ENCODE measurements at regions not wholly inside any gene's neighbourhood (a gene's known extent, or its start where the extent isn't known, plus 50 kb on each side); places are given as distances from the start of the nearest gene placed in this dataset.

DNA sequence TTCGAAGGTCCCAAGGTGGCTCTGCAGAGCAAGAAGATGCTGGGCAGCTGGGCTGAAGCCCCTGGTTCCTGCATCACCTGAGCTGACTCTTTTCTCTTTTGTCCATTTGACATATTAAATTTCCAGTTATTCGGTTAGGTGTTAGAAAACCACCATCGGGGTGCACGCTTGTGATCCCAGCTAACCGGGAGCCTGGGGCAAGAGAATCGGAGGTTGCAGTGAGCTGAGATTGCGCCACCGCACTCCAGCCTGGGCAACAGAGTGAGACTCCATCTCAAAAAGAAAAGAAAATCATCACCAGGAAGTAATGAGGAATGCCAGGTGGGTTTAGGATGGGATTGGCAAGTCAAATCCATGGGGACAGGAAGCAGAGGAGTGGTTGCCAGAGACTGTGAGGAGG lies 76.3 kb upstream of the ZC3H12A start:
- Histone ChIP-seq H3K4me3 (no peak overlapping the region), H3K27ac (no peak overlapping the region), H3K36me3 (replicated peaks in 1 of 2; ENCODE audit: insufficient read depth in 1 of 2, low read depth in 2 of 2) (no peaks in the 10 kb centered on the region), H3K27me3 (peaks cover 0 to 4% of the 10 kb centered on the region in 2 donors), H3K9me3 (no peaks in the 10 kb centered on the region), H3K4me1 (no peaks in the 10 kb centered on the region)
- DNase-seq (no peak), ATAC-seq (no peak)
- intact Hi-C loops (cut with DNase I), result no loop called here
- WGBS, 2 donors, result 85 to 86% methylated on average over 8 of the region's 8 CpGs
- TF ChIP-seq POLR2A (IDR thresholded peaks at IDR 0.05), result no peak
- TF ChIP-seq, protein P1, sequence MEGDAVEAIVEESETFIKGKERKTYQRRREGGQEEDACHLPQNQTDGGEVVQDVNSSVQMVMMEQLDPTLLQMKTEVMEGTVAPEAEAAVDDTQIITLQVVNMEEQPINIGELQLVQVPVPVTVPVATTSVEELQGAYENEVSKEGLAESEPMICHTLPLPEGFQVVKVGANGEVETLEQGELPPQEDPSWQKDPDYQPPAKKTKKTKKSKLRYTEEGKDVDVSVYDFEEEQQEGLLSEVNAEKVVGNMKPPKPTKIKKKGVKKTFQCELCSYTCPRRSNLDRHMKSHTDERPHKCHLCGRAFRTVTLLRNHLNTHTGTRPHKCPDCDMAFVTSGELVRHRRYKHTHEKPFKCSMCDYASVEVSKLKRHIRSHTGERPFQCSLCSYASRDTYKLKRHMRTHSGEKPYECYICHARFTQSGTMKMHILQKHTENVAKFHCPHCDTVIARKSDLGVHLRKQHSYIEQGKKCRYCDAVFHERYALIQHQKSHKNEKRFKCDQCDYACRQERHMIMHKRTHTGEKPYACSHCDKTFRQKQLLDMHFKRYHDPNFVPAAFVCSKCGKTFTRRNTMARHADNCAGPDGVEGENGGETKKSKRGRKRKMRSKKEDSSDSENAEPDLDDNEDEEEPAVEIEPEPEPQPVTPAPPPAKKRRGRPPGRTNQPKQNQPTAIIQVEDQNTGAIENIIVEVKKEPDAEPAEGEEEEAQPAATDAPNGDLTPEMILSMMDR (IDR thresholded peaks at IDR 0.05), result no peak

- no peak for ATAC-seq
- no peaks in the 10 kb centered on the region for H3K27me3 ChIP-seq
- H3K4me3 ChIP-seq, result no peak overlapping the region
- DNase-seq, result no peak
- H3K9me3 ChIP-seq, result no peaks in the 10 kb centered on the region
- 54% methylated on average over 6 of the region's 6 CpGs for WGBS, 2 donors
- no peak overlapping the region for H3K27ac ChIP-seq
- H3K36me3 ChIP-seq (replicated peaks in 1 of 2; ENCODE audit: insufficient read depth in 1 of 2, low read depth in 2 of 2), result no peaks in the 10 kb centered on the region
- TF ChIP-seq POLR2A (IDR thresholded peaks at IDR 0.05), result no peak
- TF ChIP-seq, protein P1 (IDR thresholded peaks at IDR 0.05), result no peak
- H3K4me1 ChIP-seq, result no peaks in the 10 kb centered on the region
- intact Hi-C loops (cut with DNase I), result no loop called here
Observed at GRCh38 chr1:37399205-37399604, 75.2 kb upstream of the ZC3H12A start.

DNA sequence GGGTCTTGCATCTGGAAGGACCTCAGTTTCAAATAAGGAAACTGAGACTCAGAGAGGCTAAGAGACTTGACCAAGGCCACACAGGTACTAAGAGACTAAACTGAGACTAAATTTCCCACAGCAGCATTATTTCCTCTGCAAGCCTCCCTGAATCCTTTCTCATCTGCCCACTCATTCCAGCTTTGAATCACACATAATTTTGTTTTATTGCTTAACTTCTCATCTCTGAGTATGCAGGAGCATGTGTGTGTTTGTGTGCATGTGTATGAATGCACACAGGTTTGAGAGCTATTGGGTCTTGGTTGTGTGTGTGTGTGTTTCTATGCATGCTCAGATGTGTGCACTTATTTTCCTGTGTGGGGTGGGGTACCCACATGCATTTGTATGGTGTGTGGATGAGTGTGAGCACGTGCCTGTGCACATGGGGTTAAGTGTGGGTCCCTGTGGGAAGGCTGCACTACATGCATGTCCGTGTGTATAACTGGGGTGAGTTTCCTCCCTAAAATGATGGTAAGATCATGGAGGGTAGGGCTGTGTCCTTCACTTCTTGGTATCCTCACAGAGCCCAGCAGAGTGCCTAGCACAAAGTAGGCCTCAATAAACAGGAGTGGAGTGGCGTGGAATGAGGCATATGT lies 74.4 kb upstream of the ZC3H12A start:
- DNase-seq (no peak), ATAC-seq (no peak)
- Histone ChIP-seq H3K4me1 (no peaks in the 10 kb centered on the region), H3K4me3 (no peak overlapping the region), H3K36me3 (replicated peaks in 1 of 2; ENCODE audit: insufficient read depth in 1 of 2, low read depth in 2 of 2) (no peaks in the 10 kb centered on the region), H3K27me3 (no peaks in the 10 kb centered on the region), H3K27ac (no peak overlapping the region), H3K9me3 (no peaks in the 10 kb centered on the region)
- WGBS, 2 donors, result 45 to 52% methylated on average over 3 of the region's 3 CpGs
- intact Hi-C loops (cut with DNase I), result no loop called here
- TF ChIP-seq POLR2A (IDR thresholded peaks at IDR 0.05), result no peak
- TF ChIP-seq, protein P1 (IDR thresholded peaks at IDR 0.05), result no peak

DNA sequence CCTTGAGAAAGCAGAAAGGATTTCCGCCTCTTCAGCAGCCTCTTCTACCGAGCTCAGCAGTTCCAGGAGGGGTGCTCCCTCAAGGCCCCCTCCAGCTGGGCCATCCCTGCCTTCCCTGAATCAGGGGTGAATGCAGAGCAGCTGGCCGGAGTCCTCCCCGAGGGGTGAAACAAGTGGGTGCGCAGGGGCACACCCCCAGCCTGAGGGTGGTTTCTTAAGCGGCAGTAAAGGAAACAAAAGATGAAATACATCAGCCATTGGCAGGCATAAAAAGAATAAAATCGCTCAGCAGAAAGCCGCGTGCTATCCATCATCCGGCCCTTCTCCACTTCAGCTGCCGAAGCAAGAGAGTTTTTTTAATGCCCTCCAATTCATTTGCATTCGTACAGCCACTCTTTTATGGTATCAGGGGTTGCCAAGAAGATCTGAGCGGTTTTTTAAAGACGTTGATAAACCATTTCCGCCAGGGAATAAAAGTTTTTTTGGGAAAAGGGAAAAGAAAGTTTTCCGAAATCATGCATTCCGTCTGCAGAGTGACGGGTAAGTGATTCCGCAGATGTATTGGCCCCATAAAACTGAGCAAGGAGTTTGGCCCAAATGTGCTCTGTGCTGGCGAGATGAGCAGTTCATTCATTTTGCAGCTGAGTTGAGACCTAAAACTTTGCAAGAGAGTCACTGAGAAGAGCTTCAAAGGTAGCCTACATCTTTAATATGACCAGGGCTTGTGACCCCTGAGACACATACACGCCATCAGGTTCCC lies 73.7 kb upstream of the ZC3H12A start:
- DNase-seq (no peak), ATAC-seq (no peak)
- no peaks in the 10 kb centered on the region for H3K27me3 ChIP-seq
- H3K36me3 ChIP-seq (replicated peaks in 1 of 2; ENCODE audit: insufficient read depth in 1 of 2, low read depth in 2 of 2), result no peaks in the 10 kb centered on the region
- no peak overlapping the region for H3K4me3 ChIP-seq
- 66 to 67% methylated on average over 19 to 21 of the region's 21 CpGs for WGBS, 2 donors
- H3K4me1 ChIP-seq, result no peaks in the 10 kb centered on the region
- intact Hi-C loops (cut with DNase I), result no loop called here
- no peak for TF ChIP-seq POLR2A (IDR thresholded peaks at IDR 0.05)
- TF ChIP-seq, protein P1 (IDR thresholded peaks at IDR 0.05), result no peak
- no peak overlapping the region for H3K27ac ChIP-seq
- no peaks in the 10 kb centered on the region for H3K9me3 ChIP-seq

Data from body of pancreas (tissue), 4 donors.